GM18511 (cell line): ENCODE measurements at regions not wholly inside any gene's neighbourhood (a gene's known extent, or its start where the extent isn't known, plus 50 kb on each side); places are given as distances from the start of the nearest gene placed in this dataset.

Experiments
- ATAC-seq: cut with Tn5 transposase; IDR thresholded peaks from one replicate; pipeline ENCODE4 v1.9.1; 2021; ENCODE audit warnings: mild to moderate bottlenecking, moderate library complexity; ENCODE audit not compliant: unreplicated experiment

DNA sequence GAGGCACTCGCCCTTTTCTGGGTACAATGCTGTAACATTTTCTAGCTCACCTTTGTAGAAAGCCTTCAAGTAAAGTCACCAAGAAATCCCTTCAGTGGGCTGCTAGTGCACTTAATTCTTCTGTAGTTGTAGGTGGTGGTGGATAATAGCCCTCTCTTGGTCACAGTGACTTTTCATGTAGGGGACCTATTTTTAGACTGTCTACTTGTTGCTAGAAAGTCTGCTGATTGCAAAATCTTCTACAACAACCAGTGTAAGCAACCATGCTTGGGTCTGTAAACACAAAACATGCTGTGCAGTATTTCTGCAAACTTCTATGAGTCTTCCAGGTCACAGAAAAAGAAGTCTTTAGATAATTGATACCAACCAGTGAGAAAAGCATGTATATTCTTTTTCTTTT lies 55.6 kb downstream of the PBDC1 start:
- ATAC-seq: no peak

DNA sequence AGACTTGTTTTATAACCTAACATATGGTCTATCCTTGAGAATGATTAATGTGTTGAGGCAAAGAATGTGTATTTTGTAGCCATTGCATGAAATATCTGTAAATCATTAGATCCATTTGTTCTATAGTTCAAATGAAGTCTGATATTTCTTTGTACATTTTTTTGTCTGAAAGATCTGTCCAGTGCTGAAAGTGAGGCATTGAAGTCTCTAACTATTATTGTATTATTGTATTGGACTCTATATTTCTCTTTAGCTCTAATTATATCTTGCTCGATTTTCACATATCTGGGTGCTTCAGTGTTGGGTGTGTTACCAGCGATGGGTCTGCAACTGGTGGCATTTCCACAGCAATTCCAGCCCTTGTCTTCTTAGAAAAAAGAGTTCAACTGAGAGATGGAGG lies 76.0 kb downstream of the PBDC1 start:
- no peak for ATAC-seq

DNA sequence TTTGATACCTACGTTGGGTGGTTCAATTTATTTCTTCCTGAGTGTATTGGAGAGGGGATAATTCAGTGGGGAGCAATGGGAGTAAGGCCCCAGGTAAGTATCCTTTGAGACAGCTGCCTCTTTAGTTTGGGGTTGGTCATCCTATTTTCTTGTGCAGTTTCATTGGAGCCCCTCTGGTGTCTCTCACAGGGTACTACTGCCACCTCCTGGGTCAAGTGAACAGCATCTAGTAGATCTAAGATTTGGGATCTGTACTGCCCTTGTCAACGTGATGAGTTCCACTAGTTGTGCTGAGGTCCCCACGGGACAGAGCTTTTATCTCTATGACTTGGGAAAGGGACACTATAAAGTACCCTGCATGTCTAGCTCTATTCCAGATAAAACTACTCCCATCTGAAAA lies 80.6 kb downstream of the PBDC1 start:
- peak; percentile 98 for ATAC-seq

DNA sequence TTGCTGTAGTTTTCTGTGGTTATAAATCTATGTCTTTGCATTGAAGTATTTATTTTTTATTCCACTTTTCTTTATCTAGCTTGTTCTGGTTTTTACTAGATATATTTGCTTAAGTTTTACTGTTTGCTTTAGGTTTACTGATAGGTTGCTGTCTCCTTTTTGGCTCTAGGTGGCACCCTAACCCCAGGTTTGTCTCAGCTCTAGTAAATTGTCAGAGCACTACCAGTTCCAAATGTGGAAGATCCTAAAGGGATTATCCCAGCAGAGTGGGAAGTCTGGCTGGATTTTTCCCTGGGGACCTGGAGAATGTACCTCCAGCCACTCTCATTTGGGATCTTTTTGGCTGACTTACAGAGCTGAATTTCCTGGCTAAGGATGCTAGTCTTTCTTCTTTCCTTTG lies 106.1 kb downstream of the PBDC1 start:
- peak; percentile 91 for ATAC-seq
